AG09319 (cell line): ENCODE measurements at regions not wholly inside any gene's neighbourhood (a gene's known extent, or its start where the extent isn't known, plus 50 kb on each side); places are given as distances from the start of the nearest gene placed in this dataset.
"Not testable (repeated sequence)": the region's sequence is repeated elsewhere in the genome, so short reads cannot be mapped to it uniquely, and the experiment has no call there.

Experiments
- DNase-seq: peaks from one replicate; pipeline ENCODE4 v3.0.0-alpha.2; 2010; ENCODE audit warnings: low read depth; ENCODE audit errors: extremely low read depth
- TF ChIP-seq, protein P1 (sequence below): IDR thresholded peaks from 2 replicates; pipeline ENCODE4 v1.5.1; 2011; ENCODE audit warnings: low read depth, mild to moderate bottlenecking, inconsistent platforms, low read length, moderate library complexity

DNA sequence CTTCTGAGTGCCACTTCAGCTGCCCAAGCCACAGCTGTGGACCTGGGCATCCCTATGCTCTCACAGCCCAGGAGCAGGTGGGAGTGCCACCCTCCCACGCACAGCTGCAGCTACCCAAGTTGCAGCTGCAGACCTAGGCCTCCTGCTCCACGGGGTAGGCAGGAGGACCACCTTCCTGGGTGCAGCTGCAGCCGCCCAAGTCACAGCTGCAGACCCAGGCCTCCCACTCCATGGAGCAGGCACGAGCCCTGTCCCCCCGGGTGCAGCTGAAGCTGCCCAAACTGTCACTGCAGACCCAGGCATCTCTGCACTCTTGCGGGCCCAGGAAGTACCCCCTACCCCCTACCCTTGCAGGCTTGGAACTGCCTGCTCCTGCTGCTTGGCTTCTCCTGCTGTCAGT lies 260.2 kb downstream of the XPNPEP1 start:
- TF ChIP-seq, protein P1, sequence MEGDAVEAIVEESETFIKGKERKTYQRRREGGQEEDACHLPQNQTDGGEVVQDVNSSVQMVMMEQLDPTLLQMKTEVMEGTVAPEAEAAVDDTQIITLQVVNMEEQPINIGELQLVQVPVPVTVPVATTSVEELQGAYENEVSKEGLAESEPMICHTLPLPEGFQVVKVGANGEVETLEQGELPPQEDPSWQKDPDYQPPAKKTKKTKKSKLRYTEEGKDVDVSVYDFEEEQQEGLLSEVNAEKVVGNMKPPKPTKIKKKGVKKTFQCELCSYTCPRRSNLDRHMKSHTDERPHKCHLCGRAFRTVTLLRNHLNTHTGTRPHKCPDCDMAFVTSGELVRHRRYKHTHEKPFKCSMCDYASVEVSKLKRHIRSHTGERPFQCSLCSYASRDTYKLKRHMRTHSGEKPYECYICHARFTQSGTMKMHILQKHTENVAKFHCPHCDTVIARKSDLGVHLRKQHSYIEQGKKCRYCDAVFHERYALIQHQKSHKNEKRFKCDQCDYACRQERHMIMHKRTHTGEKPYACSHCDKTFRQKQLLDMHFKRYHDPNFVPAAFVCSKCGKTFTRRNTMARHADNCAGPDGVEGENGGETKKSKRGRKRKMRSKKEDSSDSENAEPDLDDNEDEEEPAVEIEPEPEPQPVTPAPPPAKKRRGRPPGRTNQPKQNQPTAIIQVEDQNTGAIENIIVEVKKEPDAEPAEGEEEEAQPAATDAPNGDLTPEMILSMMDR, result no peak
- no peak for DNase-seq

DNA sequence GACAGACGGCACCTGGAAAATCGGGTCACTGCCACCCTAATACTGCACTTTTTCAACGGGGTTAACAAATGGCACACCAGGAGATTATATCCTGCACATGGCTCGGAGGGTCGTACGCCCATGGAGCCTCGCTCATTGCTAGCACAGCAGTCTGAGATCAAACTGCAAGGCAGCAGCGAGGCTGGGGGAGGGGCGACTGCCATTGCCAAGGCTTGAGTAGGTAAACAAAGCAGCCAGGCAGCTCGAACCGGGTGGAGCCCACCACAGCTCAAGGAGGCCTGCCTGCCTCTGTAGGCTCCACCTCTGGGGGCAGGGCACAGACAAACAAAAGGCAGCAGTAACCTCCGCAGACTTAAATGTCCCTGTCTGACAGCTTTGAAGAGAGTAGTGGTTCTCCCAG lies 270.7 kb downstream of the XPNPEP1 start:
- not testable (repeated sequence) for DNase-seq

DNA sequence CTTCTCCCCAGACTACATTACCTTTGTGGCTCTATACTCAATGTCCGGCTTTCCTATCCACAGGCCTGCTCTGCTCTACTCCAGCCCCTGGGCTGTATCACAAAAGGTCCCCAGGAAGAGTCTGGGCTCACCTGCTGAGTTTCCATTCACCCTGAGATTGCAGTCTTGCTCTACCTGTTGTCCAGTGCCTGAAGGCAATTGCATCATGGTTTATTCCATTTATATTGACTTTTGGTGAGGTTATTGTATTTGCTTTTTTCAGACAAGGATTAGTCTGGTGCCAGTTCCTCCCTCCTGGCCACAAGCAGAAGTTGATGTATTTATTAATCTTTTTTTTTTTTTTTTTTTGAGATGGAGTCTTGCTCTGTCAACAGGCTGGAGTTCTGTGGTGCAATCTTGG lies 273.1 kb downstream of the XPNPEP1 start:
- no peak for DNase-seq
- TF ChIP-seq, protein P1, result no peak

DNA sequence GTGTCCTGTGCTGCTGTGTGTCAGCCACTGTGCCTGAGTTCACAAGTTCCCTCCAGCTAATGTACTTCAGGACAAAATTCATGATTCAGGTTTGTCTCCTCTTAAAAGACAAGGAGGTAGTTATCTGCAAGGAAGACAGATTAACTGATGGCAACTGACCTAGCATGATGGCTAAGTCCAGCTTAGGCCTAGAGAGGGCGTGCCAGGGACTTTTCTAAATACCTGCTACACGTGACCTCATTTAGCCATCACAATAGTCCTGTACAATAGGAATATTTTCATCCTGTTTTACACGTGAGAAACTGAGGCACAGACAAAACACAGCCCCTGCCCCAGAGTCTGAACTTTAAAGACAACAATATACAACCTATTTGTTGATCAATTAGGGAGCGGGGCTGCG lies 275.7 kb downstream of the XPNPEP1 start:
- DNase-seq, result no peak
- TF ChIP-seq, protein P1, result no peak

DNA sequence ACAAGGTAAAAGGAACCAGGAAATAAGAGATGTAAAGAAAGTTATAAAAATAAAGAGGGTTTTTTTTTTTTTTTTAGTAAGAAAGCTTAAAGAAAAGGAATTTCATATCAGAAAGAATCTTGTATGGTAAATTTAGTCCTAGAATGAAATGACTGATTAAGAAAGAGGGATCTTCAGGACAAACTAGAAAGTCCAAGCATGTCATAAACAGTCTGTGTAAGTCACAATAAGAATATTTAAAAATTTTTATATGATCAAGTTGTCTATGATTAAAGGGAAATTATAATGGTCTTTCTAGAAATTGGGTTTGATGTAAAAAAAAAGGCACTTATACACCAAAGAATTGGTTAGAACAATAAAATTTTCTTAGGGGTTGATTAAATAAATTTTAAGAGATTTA lies 289.5 kb downstream of the XPNPEP1 start:
- TF ChIP-seq, protein P1, result no peak
- DNase-seq, result no peak

DNA sequence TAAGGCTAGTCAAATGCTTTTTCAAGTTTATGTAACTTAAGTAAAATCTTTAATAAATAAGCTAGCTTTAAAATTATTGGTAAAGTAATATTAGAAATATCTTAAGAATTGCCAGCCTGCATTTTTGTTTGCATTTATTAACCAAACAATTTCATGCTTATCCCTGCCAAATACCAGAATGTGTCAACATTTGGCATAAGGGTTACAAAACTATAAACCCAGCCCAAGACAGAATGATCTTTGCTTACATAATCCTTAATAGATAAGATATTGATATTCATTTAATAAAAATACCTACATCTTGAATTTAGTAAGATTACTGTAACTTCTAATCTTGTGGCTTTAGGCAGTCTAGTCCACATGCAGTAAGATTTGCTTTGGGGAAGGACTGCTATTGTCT lies 290.3 kb downstream of the XPNPEP1 start:
- DNase-seq, result not testable (repeated sequence)

DNA sequence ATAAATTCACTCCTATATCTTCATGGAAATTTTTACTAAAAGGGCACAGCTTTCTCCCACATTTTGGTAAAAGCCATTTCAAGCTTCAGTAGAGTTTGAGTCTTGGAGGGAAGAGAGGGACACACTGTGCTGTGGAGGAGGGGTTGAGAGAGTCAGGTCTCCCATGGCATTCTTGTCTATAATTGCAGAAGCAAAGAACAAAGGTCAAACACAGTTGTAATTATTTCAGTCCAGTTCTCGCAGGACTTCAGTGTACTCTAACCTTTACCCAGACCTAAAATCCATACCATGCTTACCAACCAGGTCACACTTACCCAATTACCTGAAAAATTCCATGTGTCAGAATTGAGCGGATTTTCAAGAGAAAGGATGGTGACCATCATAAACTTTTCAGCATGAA lies 298.4 kb downstream of the XPNPEP1 start:
- no peak for DNase-seq
- TF ChIP-seq, protein P1, result no peak

DNA sequence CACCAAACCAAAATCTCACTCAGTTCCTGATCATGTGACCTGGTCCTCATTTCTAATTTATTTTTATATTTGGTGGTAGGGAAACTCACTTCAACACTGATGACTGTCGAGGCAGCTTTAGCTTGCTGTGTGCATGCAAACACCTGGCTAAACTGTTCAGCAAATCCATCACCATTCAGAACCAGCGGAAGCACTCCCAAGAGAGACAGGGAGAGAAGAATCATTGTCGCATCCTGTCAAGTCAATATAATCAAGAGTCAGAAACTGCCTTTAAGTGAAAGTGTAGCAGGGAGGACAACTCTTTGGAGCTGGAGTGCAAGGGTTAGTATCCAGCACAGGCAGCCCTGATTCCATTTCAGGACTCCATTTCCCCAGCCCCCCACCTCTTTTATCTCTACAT lies 300.7 kb downstream of the XPNPEP1 start:
- DNase-seq, result no peak
- TF ChIP-seq, protein P1, result no peak

DNA sequence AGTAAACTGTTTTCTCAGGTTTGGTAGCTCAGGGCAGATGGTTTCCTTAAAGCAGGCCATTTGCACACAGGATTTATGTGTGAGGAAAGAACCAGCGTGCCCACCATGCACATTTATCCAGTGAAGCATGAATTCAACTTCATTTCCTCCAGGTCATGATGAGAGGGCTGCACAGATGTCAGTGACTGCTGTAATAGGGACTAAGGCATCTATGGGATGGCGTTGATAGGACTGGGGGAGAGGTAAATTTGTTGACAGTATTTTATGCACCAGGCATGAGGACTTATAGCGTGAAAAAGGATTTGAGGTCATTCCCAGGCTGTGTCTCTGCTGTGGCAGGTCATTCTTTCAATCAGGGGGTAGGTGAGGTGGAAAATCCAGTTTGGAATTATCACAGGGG lies 302.9 kb downstream of the XPNPEP1 start:
- TF ChIP-seq, protein P1, result no peak
- no peak for DNase-seq
